A673 (cell line): ENCODE measurements at regions not wholly inside any gene's neighbourhood (a gene's known extent, or its start where the extent isn't known, plus 50 kb on each side); places are given as distances from the start of the nearest gene placed in this dataset.

Source experiments
- EZH2 ChIP-seq: fragments of 200-600 bp; sonication (generic); IDR thresholded peaks from 2 replicates; pipeline ENCODE4 v1.6.1; 2017; ENCODE audit warnings: borderline replicate concordance, low read depth, mild to moderate bottlenecking, mixed read lengths, antibody characterized with exemption, low read length; ENCODE audit not compliant: poor library complexity, severe bottlenecking
- TF ChIP-seq, protein P1 (sequence below): fragments of 300-800, 200-600 bp; sonication (generic); conservative IDR thresholded peaks from 2 replicates; pipeline ENCODE4 v1.5.1; 2017; ENCODE audit warnings: low read depth, mild to moderate bottlenecking, antibody characterized with exemption, low read length, moderate library complexity, mixed read lengths

DNA sequence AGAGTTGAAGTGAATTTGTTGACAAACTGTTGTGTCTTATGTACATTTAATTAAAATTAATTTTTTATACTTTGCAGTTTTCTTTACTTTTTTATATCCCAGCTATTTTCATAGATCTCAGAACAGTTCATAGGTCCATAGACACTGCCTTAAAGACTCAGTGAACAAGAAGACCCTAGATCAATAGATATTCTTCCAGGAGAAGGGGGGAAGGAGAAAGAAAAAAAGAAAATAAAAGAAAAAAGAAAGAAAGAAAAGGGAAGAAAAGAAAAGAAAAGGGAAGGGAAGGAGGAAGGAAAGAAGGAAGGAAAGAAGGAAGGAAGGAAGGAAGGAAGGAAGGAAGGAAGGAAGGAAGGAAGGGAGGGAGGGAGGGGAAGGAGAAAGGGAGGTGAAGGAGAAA is 130.8 kb downstream of the MAFB start:
- TF ChIP-seq, protein P1, sequence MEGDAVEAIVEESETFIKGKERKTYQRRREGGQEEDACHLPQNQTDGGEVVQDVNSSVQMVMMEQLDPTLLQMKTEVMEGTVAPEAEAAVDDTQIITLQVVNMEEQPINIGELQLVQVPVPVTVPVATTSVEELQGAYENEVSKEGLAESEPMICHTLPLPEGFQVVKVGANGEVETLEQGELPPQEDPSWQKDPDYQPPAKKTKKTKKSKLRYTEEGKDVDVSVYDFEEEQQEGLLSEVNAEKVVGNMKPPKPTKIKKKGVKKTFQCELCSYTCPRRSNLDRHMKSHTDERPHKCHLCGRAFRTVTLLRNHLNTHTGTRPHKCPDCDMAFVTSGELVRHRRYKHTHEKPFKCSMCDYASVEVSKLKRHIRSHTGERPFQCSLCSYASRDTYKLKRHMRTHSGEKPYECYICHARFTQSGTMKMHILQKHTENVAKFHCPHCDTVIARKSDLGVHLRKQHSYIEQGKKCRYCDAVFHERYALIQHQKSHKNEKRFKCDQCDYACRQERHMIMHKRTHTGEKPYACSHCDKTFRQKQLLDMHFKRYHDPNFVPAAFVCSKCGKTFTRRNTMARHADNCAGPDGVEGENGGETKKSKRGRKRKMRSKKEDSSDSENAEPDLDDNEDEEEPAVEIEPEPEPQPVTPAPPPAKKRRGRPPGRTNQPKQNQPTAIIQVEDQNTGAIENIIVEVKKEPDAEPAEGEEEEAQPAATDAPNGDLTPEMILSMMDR, result no peak
- TF ChIP-seq EZH2, result no peak
